Body of pancreas (tissue), 4 donors: ENCODE measurements at regions not wholly inside any gene's neighbourhood (a gene's known extent, or its start where the extent isn't known, plus 50 kb on each side); places are given as distances from the start of the nearest gene placed in this dataset.

Experiments used
- POLR2A ChIP-seq, 3 donors: fragments of 450-650 bp; IDR thresholded peaks; one replicate each; pipeline ENCODE4 v1.6.1; 2016; ENCODE audit warnings: antibody characterized with exemption in 3 of 3, mild to moderate bottlenecking in 2 of 3
- TF ChIP-seq, protein P1 (sequence below), 7 experiments: fragments of 450-650 bp in 4 of 7; fragments of 200-600 bp in 3 of 7; sonication (generic) in 3 of 7; IDR thresholded peaks; one replicate each; pipeline ENCODE4 v1.5.1; 2016 to 2019; ENCODE audit warnings: antibody characterized with exemption in 7 of 7

DNA sequence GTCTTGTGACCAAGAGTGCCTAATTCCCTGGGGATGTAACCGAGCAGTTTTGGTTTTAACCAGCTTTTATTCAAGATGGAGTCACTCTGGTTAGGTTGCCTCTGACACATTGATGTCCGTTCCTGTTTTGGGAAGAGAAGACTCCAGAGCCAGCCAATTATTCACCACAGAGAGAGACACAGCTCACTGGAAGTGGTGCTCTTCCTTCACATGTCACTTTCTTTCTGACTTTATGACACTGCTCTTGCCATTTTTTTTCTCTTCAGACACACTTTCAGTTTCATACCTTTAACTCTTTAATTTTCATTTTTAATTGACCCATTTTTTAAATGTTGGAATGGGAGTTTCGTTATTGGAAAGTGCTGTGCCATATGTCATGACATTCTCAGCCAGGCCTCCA, 418.4 kb upstream of the FSTL5 start:
- no peak for TF ChIP-seq POLR2A (IDR thresholded peaks at IDR 0.05)
- TF ChIP-seq, protein P1, sequence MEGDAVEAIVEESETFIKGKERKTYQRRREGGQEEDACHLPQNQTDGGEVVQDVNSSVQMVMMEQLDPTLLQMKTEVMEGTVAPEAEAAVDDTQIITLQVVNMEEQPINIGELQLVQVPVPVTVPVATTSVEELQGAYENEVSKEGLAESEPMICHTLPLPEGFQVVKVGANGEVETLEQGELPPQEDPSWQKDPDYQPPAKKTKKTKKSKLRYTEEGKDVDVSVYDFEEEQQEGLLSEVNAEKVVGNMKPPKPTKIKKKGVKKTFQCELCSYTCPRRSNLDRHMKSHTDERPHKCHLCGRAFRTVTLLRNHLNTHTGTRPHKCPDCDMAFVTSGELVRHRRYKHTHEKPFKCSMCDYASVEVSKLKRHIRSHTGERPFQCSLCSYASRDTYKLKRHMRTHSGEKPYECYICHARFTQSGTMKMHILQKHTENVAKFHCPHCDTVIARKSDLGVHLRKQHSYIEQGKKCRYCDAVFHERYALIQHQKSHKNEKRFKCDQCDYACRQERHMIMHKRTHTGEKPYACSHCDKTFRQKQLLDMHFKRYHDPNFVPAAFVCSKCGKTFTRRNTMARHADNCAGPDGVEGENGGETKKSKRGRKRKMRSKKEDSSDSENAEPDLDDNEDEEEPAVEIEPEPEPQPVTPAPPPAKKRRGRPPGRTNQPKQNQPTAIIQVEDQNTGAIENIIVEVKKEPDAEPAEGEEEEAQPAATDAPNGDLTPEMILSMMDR (IDR thresholded peaks at IDR 0.05): no peak
